ENCODE measurements at regions not wholly inside any gene's neighbourhood (a gene's known extent, or its start where the extent isn't known, plus 50 kb on each side); places are given as distances from the start of the nearest gene placed in this dataset.
"Not testable (repeated sequence)": the region's sequence is repeated elsewhere in the genome, so short reads cannot be mapped to it uniquely, and the experiment has no call there.

- Mint-ChIP-seq H3K4me3 (no peak overlapping the region), H3K9me3 (peaks cover 0 to 3% of the 10 kb centered on the region in 2 donors), H3K27me3 (ENCODE audit: low read depth) (no peaks in the 10 kb centered on the region), H3K36me3 (ENCODE audit: insufficient read depth in 2 of 2) (no peaks in the 10 kb centered on the region), H3K4me1 (ENCODE audit: low read depth) (no peaks in the 10 kb centered on the region), H3K27ac (no peak overlapping the region)
- DNase-seq (no peak), ATAC-seq (replicated peaks in 1 of 2) (no peak)
These were observed 322.8 kb upstream of the PPARGC1A start for GRCh38 chr4:24212642-24213041.

GRCh38 chr4:24211856-24212255, 322.0 kb upstream of the PPARGC1A start:
- H3K27ac Mint-ChIP-seq, result no peak overlapping the region
- ATAC-seq (replicated peaks in 1 of 2), result no peak
- H3K36me3 Mint-ChIP-seq (ENCODE audit: insufficient read depth in 2 of 2), result no peaks in the 10 kb centered on the region
- H3K27me3 Mint-ChIP-seq (ENCODE audit: low read depth), result no peaks in the 10 kb centered on the region
- H3K4me3 Mint-ChIP-seq, result no peak overlapping the region
- peaks cover 0 to 3% of the 10 kb centered on the region in 2 donors for H3K9me3 Mint-ChIP-seq
- H3K4me1 Mint-ChIP-seq (ENCODE audit: low read depth), result no peaks in the 10 kb centered on the region
- DNase-seq, result no peak

- Mint-ChIP-seq H3K27ac (no peak overlapping the region), H3K36me3 (ENCODE audit: insufficient read depth in 2 of 2) (no peaks in the 10 kb centered on the region), H3K4me1 (ENCODE audit: low read depth) (no peaks in the 10 kb centered on the region), H3K27me3 (ENCODE audit: low read depth) (no peaks in the 10 kb centered on the region), H3K4me3 (no peak overlapping the region), H3K9me3 (peaks cover 0 to 3% of the 10 kb centered on the region in 2 donors)
- DNase-seq, result no peak
- ATAC-seq (replicated peaks in 1 of 2), result no peak
These were observed 320.6 kb upstream of the PPARGC1A start for GRCh38 chr4:24210332-24210902.

GRCh38 chr4:24209906-24210305, 320.1 kb upstream of the PPARGC1A start:
- Mint-ChIP-seq H3K4me3 (no peak overlapping the region), H3K9me3 (peaks cover 0 to 3% of the 10 kb centered on the region in 2 donors), H3K27ac (no peak overlapping the region), H3K27me3 (ENCODE audit: low read depth) (no peaks in the 10 kb centered on the region), H3K4me1 (ENCODE audit: low read depth) (no peaks in the 10 kb centered on the region), H3K36me3 (ENCODE audit: insufficient read depth in 2 of 2) (no peaks in the 10 kb centered on the region)
- DNase-seq, result no peak
- no peak for ATAC-seq (replicated peaks in 1 of 2)

- H3K9me3 Mint-ChIP-seq, result peaks cover 0 to 3% of the 10 kb centered on the region in 2 donors
- no peak overlapping the region for H3K27ac Mint-ChIP-seq
- no peaks in the 10 kb centered on the region for H3K36me3 Mint-ChIP-seq (ENCODE audit: insufficient read depth in 2 of 2)
- ATAC-seq (replicated peaks in 1 of 2) (no peak), DNase-seq (no peak)
- no peaks in the 10 kb centered on the region for H3K4me1 Mint-ChIP-seq (ENCODE audit: low read depth)
- H3K27me3 Mint-ChIP-seq (ENCODE audit: low read depth), result no peaks in the 10 kb centered on the region
- H3K4me3 Mint-ChIP-seq, result no peak overlapping the region
These were observed 319.3 kb upstream of the PPARGC1A start for GRCh38 chr4:24209131-24209530.

- DNase-seq (no peak), ATAC-seq (replicated peaks in 1 of 2) (no peak)
- no peak overlapping the region for H3K27ac Mint-ChIP-seq
- H3K9me3 Mint-ChIP-seq, result peaks cover 0 to 3% of the 10 kb centered on the region in 2 donors
- no peak overlapping the region for H3K4me3 Mint-ChIP-seq
- no peaks in the 10 kb centered on the region for H3K27me3 Mint-ChIP-seq (ENCODE audit: low read depth)
- H3K4me1 Mint-ChIP-seq (ENCODE audit: low read depth), result no peaks in the 10 kb centered on the region
- no peaks in the 10 kb centered on the region for H3K36me3 Mint-ChIP-seq (ENCODE audit: insufficient read depth in 2 of 2)
These were observed 318.8 kb upstream of the PPARGC1A start for GRCh38 chr4:24208691-24209090.

- not testable (repeated sequence) for H3K4me1 Mint-ChIP-seq (ENCODE audit: low read depth); H3K27ac Mint-ChIP-seq; H3K9me3 Mint-ChIP-seq; H3K27me3 Mint-ChIP-seq (ENCODE audit: low read depth); DNase-seq; H3K36me3 Mint-ChIP-seq (ENCODE audit: insufficient read depth in 2 of 2); ATAC-seq (replicated peaks in 1 of 2); H3K4me3 Mint-ChIP-seq
These were observed 314.9 kb upstream of the PPARGC1A start for GRCh38 chr4:24204708-24205107.

GRCh38 chr4:24203926-24204325, 314.1 kb upstream of the PPARGC1A start:
- Mint-ChIP-seq H3K36me3 (ENCODE audit: insufficient read depth in 2 of 2) (no peaks in the 10 kb centered on the region), H3K27ac (no peak overlapping the region), H3K9me3 (no peaks in the 10 kb centered on the region), H3K4me1 (ENCODE audit: low read depth) (no peaks in the 10 kb centered on the region), H3K4me3 (no peak overlapping the region), H3K27me3 (ENCODE audit: low read depth) (no peaks in the 10 kb centered on the region)
- DNase-seq (no peak), ATAC-seq (replicated peaks in 1 of 2) (no peak)

- Mint-ChIP-seq H3K27ac (no peak overlapping the region), H3K4me3 (no peak overlapping the region), H3K4me1 (ENCODE audit: low read depth) (no peaks in the 10 kb centered on the region), H3K27me3 (ENCODE audit: low read depth) (peaks cover 5% of the 10 kb centered on the region), H3K36me3 (ENCODE audit: insufficient read depth in 2 of 2) (no peaks in the 10 kb centered on the region), H3K9me3 (no peaks in the 10 kb centered on the region)
- ATAC-seq (replicated peaks in 1 of 2) (no peak), DNase-seq (no peak)
These were observed 312.7 kb upstream of the PPARGC1A start for GRCh38 chr4:24202579-24202978.

- no peaks in the 10 kb centered on the region for H3K9me3 Mint-ChIP-seq
- no peak overlapping the region for H3K27ac Mint-ChIP-seq
- H3K27me3 Mint-ChIP-seq (ENCODE audit: low read depth), result peaks cover 5% of the 10 kb centered on the region
- no peak overlapping the region for H3K4me3 Mint-ChIP-seq
- ATAC-seq (replicated peaks in 1 of 2) (no peak), DNase-seq (no peak)
- no peaks in the 10 kb centered on the region for H3K4me1 Mint-ChIP-seq (ENCODE audit: low read depth)
- H3K36me3 Mint-ChIP-seq (ENCODE audit: insufficient read depth in 2 of 2), result no peaks in the 10 kb centered on the region
These were observed 308.1 kb upstream of the PPARGC1A start for GRCh38 chr4:24197955-24198354.

- no peaks in the 10 kb centered on the region for H3K4me1 Mint-ChIP-seq (ENCODE audit: low read depth)
- no peak overlapping the region for H3K4me3 Mint-ChIP-seq
- no peak for ATAC-seq (replicated peaks in 1 of 2)
- no peak overlapping the region for H3K27ac Mint-ChIP-seq
- no peaks in the 10 kb centered on the region for H3K9me3 Mint-ChIP-seq
- DNase-seq, result no peak
- H3K36me3 Mint-ChIP-seq (ENCODE audit: insufficient read depth in 2 of 2), result no peaks in the 10 kb centered on the region
- H3K27me3 Mint-ChIP-seq (ENCODE audit: low read depth), result peaks cover 5% of the 10 kb centered on the region
These were observed 306.9 kb upstream of the PPARGC1A start for GRCh38 chr4:24196785-24197184.

GRCh38 chr4:24195991-24196736, 306.3 kb upstream of the PPARGC1A start:
- Mint-ChIP-seq H3K9me3 (no peaks in the 10 kb centered on the region), H3K4me1 (ENCODE audit: low read depth) (no peaks in the 10 kb centered on the region), H3K36me3 (ENCODE audit: insufficient read depth in 2 of 2) (no peaks in the 10 kb centered on the region), H3K4me3 (no peak overlapping the region), H3K27me3 (ENCODE audit: low read depth) (peaks cover 5% of the 10 kb centered on the region), H3K27ac (no peak overlapping the region)
- no peak for DNase-seq
- ATAC-seq (replicated peaks in 1 of 2), result no peak

- Mint-ChIP-seq H3K27ac (no peak overlapping the region), H3K27me3 (ENCODE audit: low read depth) (no peaks in the 10 kb centered on the region), H3K4me1 (ENCODE audit: low read depth) (no peaks in the 10 kb centered on the region), H3K4me3 (no peak overlapping the region), H3K36me3 (ENCODE audit: insufficient read depth in 2 of 2) (no peaks in the 10 kb centered on the region), H3K9me3 (no peaks in the 10 kb centered on the region)
- ATAC-seq (replicated peaks in 1 of 2), result no peak
- no peak for DNase-seq
These were observed 302.3 kb upstream of the PPARGC1A start for GRCh38 chr4:24192018-24192641.
